H9 (cell line): ENCODE measurements at regions not wholly inside any gene's neighbourhood (a gene's known extent, or its start where the extent isn't known, plus 50 kb on each side); places are given as distances from the start of the nearest gene placed in this dataset.
"Not testable (repeated sequence)": the region's sequence is repeated elsewhere in the genome, so short reads cannot be mapped to it uniquely, and the experiment has no call there.

ENCODE experiments used
- DNase-seq: peaks from one replicate; pipeline ENCODE4 v3.0.0-alpha.2; 2017
- H2AFZ ChIP-seq: one replicate; pipeline ENCODE4 v1.6.1; 2013; ENCODE audit warnings: mild to moderate bottlenecking, low read length, control low read depth, moderate library complexity
- H2AK5ac ChIP-seq: 2 replicates; pipeline ENCODE4 v1.6.1; 2013; ENCODE audit warnings: low read length, control low read depth, mixed read lengths; ENCODE audit not compliant: insufficient read length
- H2BK120ac ChIP-seq: one replicate; pipeline ENCODE4 v1.6.1; 2013; ENCODE audit warnings: low read depth, mild to moderate bottlenecking, low read length, control low read depth, inconsistent platforms; ENCODE audit not compliant: poor library complexity, severe bottlenecking
- H2BK12ac ChIP-seq: 2 replicates; pipeline ENCODE4 v1.6.1; 2013; ENCODE audit warnings: low read length, control low read depth, mixed read lengths, low read depth; ENCODE audit not compliant: insufficient read length
- H2BK15ac ChIP-seq: 2 replicates; pipeline ENCODE4 v1.6.1; 2013; ENCODE audit warnings: low read depth, low read length, control low read depth
- H2BK20ac ChIP-seq: one replicate; pipeline ENCODE4 v1.6.1; 2013; ENCODE audit warnings: low read depth, mild to moderate bottlenecking, low read length, control low read depth, inconsistent platforms; ENCODE audit not compliant: poor library complexity, severe bottlenecking
- H2BK5ac ChIP-seq: 2 replicates; pipeline ENCODE4 v1.6.1; 2013; ENCODE audit warnings: low read length, control low read depth, mixed read lengths; ENCODE audit not compliant: insufficient read length
- H3K14ac ChIP-seq: 2 replicates; pipeline ENCODE4 v1.6.1; 2013; ENCODE audit warnings: low read length, control low read depth; ENCODE audit not compliant: insufficient read depth
- H3K18ac ChIP-seq: 2 replicates; pipeline ENCODE4 v1.6.1; 2013; ENCODE audit warnings: low read depth, mild to moderate bottlenecking, mixed read lengths, low read length, control low read depth; ENCODE audit not compliant: insufficient read length
- H3K23ac ChIP-seq: 2 replicates; pipeline ENCODE4 v1.6.1; 2013; ENCODE audit warnings: low read length, control low read depth, mixed read lengths, low read depth; ENCODE audit not compliant: insufficient read length
- H3K23me2 ChIP-seq: 2 replicates; pipeline ENCODE4 v1.6.1; 2013; ENCODE audit warnings: low read depth, mild to moderate bottlenecking, mixed read lengths, low read length, control low read depth; ENCODE audit not compliant: insufficient read length, poor library complexity, severe bottlenecking
- H3K27ac ChIP-seq: 2 replicates; pipeline ENCODE4 v1.5.1; 2013; ENCODE audit warnings: low read length, control low read depth, mixed read lengths, low read depth; ENCODE audit not compliant: insufficient read length
- H3K27me3 ChIP-seq: 2 replicates; pipeline ENCODE4 v1.6.1; 2013; ENCODE audit warnings: low read length, control low read depth, inconsistent platforms; ENCODE audit not compliant: insufficient read depth
- H3K4ac ChIP-seq: 2 replicates; pipeline ENCODE4 v1.6.1; 2013; ENCODE audit warnings: low read depth, mild to moderate bottlenecking, control low read depth, inconsistent platforms, low read length, moderate library complexity
- H3K4me1 ChIP-seq: 2 replicates; pipeline ENCODE4 v1.6.1; 2013; ENCODE audit warnings: low read length, control low read depth, inconsistent platforms; ENCODE audit not compliant: insufficient read depth
- H3K4me2 ChIP-seq: 2 replicates; pipeline ENCODE4 v1.6.1; 2013; ENCODE audit warnings: low read length, control low read depth, mixed read lengths; ENCODE audit not compliant: insufficient read length, insufficient read depth
- H3K56ac ChIP-seq: 2 replicates; pipeline ENCODE4 v1.6.1; 2013; ENCODE audit warnings: low read depth, mild to moderate bottlenecking, mixed read lengths, low read length, control low read depth; ENCODE audit not compliant: insufficient read length
- H3K79me1 ChIP-seq: 2 replicates; pipeline ENCODE4 v1.6.1; 2013; ENCODE audit warnings: low read depth, mild to moderate bottlenecking, moderate library complexity, low read length, control low read depth, inconsistent platforms; ENCODE audit not compliant: insufficient read depth, poor library complexity, severe bottlenecking
- H3K79me2 ChIP-seq: 2 replicates; pipeline ENCODE4 v1.6.1; 2013; ENCODE audit warnings: low read length, control low read depth, inconsistent platforms; ENCODE audit not compliant: insufficient read depth
- H3K9ac ChIP-seq: 2 replicates; pipeline ENCODE4 v1.6.1; 2013; ENCODE audit warnings: low read length, control low read depth, mixed read lengths; ENCODE audit not compliant: insufficient read length; ENCODE audit errors: extremely low read depth
- H3K9me3 ChIP-seq: one replicate; pipeline ENCODE4 v1.6.1; 2013; ENCODE audit warnings: low read depth, low read length, inconsistent platforms; ENCODE audit not compliant: control insufficient read depth
- H3T11ph ChIP-seq: one replicate; pipeline ENCODE4 v1.6.1; 2013; ENCODE audit warnings: mild to moderate bottlenecking, low read length, control low read depth, inconsistent platforms
- H4K20me1 ChIP-seq: one replicate; pipeline ENCODE4 v1.6.1; 2013; ENCODE audit not compliant: control insufficient read depth, insufficient read length, insufficient read depth
- H4K5ac ChIP-seq: 2 replicates; pipeline ENCODE4 v1.6.1; 2013; ENCODE audit warnings: low read depth, mild to moderate bottlenecking, mixed read lengths, low read length, control low read depth; ENCODE audit not compliant: insufficient read length
- H4K8ac ChIP-seq: replicated peaks from 2 replicates; pipeline ENCODE4 v1.6.1; 2013; ENCODE audit warnings: low read length, control low read depth, mixed read lengths, low read depth; ENCODE audit not compliant: insufficient read length
- H4K91ac ChIP-seq: 2 replicates; pipeline ENCODE4 v1.6.1; 2013; ENCODE audit warnings: low read depth, mild to moderate bottlenecking, moderate library complexity, mixed read lengths, low read length, control low read depth; ENCODE audit not compliant: insufficient read length
- H3K27ac Mint-ChIP-seq, 3 experiments: 2 replicates in 2 of 3; 3 replicates in 1 of 3; pipeline ENCODE4 v1.8.0; 2020 to 2021; ENCODE audit warnings: mixed read lengths in 3 of 3, mild to moderate bottlenecking in 1 of 3, moderate library complexity in 1 of 3
- H3K27me3 Mint-ChIP-seq: 2 replicates; pipeline ENCODE4 v1.8.0; 2021; ENCODE audit warnings: low read depth, mild to moderate bottlenecking, moderate library complexity, mixed read lengths
- H3K36me3 Mint-ChIP-seq, 3 experiments: 2 replicates in 2 of 3; 3 replicates in 1 of 3; pipeline ENCODE4 v1.8.0; 2020 to 2021; ENCODE audit warnings: low read depth in 3 of 3, mixed read lengths in 3 of 3; ENCODE audit not compliant: insufficient read depth in 1 of 3
- H3K4me1 Mint-ChIP-seq, 2 experiments: 2 replicates each; pipeline ENCODE4 v1.8.0; 2020; ENCODE audit warnings: mixed read lengths in 2 of 2
- H3K4me3 Mint-ChIP-seq, 2 experiments: 2 replicates in 1 of 2; 3 replicates in 1 of 2; pipeline ENCODE4 v1.8.0; 2020 to 2021; ENCODE audit warnings: mild to moderate bottlenecking in 2 of 2, mixed read lengths in 2 of 2, moderate library complexity in 1 of 2
- H3K9me3 Mint-ChIP-seq, 2 experiments: 2 replicates in 1 of 2; 3 replicates in 1 of 2; pipeline ENCODE4 v1.8.0; 2020; ENCODE audit warnings: mild to moderate bottlenecking in 2 of 2, mixed read lengths in 2 of 2, moderate library complexity in 1 of 2
- WGBS: extraction: QIAGEN DNeasy Blood & Tissue Kit; methylation state at CpG from one replicate; pipeline ENCODE4 v1.1.7; 2013; ENCODE audit warnings: missing lambda C conversion rate, low lambda C conversion rate, mixed read lengths; ENCODE audit not compliant: insufficient read length; ENCODE audit errors: extremely low coverage; 5-methylcytosine and 5-hydroxymethylcytosine counted together

DNA sequence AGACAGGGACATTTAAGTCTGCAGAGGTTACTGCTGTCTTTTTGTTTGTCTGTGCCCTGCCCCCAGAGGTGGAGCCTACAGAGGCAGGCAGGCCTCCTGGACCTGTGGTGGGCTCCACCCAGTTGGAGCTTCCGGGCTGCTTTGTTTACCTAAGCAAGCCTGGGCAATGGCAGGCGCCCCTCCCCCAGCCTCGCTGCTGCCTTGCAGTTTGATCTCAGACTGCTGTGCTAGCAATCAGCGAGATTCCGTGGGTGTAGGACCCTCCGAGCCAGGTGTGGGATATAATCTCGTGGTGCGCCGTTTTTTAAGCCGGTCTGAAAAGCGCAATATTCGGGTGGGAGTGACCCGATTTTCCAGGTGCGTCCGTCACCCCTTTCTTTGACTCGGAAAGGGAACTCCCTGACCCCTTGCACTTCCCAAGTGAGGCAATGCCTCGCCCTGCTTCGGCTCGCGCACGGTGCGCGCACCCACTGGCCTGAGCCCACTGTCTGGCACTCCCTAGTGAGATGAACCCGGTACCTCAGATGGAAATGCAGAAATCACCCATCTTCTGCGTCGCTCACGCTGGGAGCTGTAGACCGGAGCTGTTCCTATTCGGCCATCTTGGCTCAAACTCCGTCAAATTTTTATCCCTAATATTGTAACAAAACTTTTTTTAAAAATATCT lies 101.2 kb upstream of the CPHXL start:
- Mint-ChIP-seq H3K36me3 (peaks cover 7 to 21% (median 15%) of the 10 kb centered on the region in 3 experiments; a peak in 5 of 7 replicates), H3K4me3 (peak overlapping the region; percentile 12 to 75; a peak in 4 of 5 replicates), H3K27ac (peak overlapping the region in 1 of 3 experiments; percentile 92; a peak in 3 of 7 replicates), H3K27me3 (peaks cover 50% of the 10 kb centered on the region), H3K9me3 (peaks cover 26 to 34% of the 10 kb centered on the region in 2 experiments)
- H2BK15ac ChIP-seq, H4K20me1 ChIP-seq, H2BK120ac ChIP-seq, H2BK20ac ChIP-seq, DNase-seq, H2AK5ac ChIP-seq, H3K4me1 ChIP-seq, H2BK5ac ChIP-seq, H4K8ac ChIP-seq, H4K91ac ChIP-seq, H3K18ac ChIP-seq, H3K27ac ChIP-seq, H3K4ac ChIP-seq, H3K9ac ChIP-seq, H3K56ac ChIP-seq, H3K4me1 Mint-ChIP-seq, H3K27me3 ChIP-seq, H3K23me2 ChIP-seq, H3K9me3 ChIP-seq, H3T11ph ChIP-seq, H4K5ac ChIP-seq, H3K79me1 ChIP-seq, H3K14ac ChIP-seq, H3K79me2 ChIP-seq, H2AFZ ChIP-seq, H3K23ac ChIP-seq, H2BK12ac ChIP-seq: not testable (repeated sequence)
- WGBS, result no CpG with 5 or more reads among the region's 30 CpGs
- peak overlapping the region; percentile 40 for H3K4me2 ChIP-seq

DNA sequence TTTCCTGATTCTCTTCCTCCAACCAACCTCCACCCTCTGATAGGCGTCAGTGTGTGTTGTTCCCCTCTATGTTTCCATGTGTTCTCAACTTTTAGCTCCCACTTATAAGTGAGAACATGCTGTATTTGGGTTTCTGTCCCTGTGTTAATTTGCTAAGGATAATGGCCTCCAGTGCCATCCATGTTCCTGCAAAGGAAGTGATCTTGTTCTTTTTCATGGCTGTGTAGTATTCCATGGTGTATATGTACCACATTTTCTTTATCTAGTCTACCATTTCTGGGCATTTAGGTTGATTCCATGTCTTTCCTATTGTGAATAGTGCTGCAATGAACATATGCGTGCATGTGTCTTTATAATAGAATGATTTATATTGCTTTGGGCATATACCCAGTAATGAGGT lies 107.1 kb upstream of the CPHXL start:
- not testable (repeated sequence) for H3K4ac ChIP-seq, H4K5ac ChIP-seq, H2AFZ ChIP-seq, H3K14ac ChIP-seq, DNase-seq, H3K56ac ChIP-seq, H3K18ac ChIP-seq, H2AK5ac ChIP-seq, H3K27ac ChIP-seq, H4K8ac ChIP-seq, H3K79me2 ChIP-seq, H3K79me1 ChIP-seq, H3K4me1 ChIP-seq, H3K4me3 Mint-ChIP-seq, H4K20me1 ChIP-seq, H3K4me2 ChIP-seq, H3K9me3 ChIP-seq, H2BK5ac ChIP-seq, H3K9ac ChIP-seq, H3K23me2 ChIP-seq, H4K91ac ChIP-seq, H3K23ac ChIP-seq, H3T11ph ChIP-seq, H3K27ac Mint-ChIP-seq, H2BK12ac ChIP-seq, H2BK15ac ChIP-seq, H2BK20ac ChIP-seq, H2BK120ac ChIP-seq
- H3K27me3 Mint-ChIP-seq, result peaks cover 100% of the 10 kb centered on the region
- no CpG with 5 or more reads among the region's 2 CpGs for WGBS
- peaks cover 38% of the 10 kb centered on the region for H3K27me3 ChIP-seq
- H3K9me3 Mint-ChIP-seq, result peaks cover 30 to 34% of the 10 kb centered on the region in 2 experiments
- peaks cover 6 to 14% (median 13%) of the 10 kb centered on the region in 3 experiments; a peak in 4 of 7 replicates for H3K36me3 Mint-ChIP-seq
- H3K4me1 Mint-ChIP-seq, result peaks cover 8 to 12% of the 10 kb centered on the region in 2 experiments
